ENCODE measurements at regions not wholly inside any gene's neighbourhood (a gene's known extent, or its start where the extent isn't known, plus 50 kb on each side); places are given as distances from the start of the nearest gene placed in this dataset.

GRCh38 chr18:23391156-23391555 is 61.9 kb upstream of the RIOK3 start:
- DNase-seq, result no peak

GRCh38 chr18:23397907-23398306 is 55.2 kb upstream of the RIOK3 start:
- DNase-seq, result no peak

- no peak for DNase-seq
Measured at GRCh38 chr18:23398401-23398800, 54.7 kb upstream of the RIOK3 start.

- DNase-seq, result no peak
Measured at GRCh38 chr18:23399067-23399466, 54.0 kb upstream of the RIOK3 start.

- no peak for DNase-seq
Measured at GRCh38 chr18:23400918-23401317, 52.2 kb upstream of the RIOK3 start.

GRCh38 chr18:23401400-23402347 is 51.4 kb upstream of the RIOK3 start:
- DNase-seq, result no peak
